SK-N-SH treated with all-trans-retinoic acid at 6 μM for 48 hours (cell line): ENCODE measurements at regions not wholly inside any gene's neighbourhood (a gene's known extent, or its start where the extent isn't known, plus 50 kb on each side); places are given as distances from the start of the nearest gene placed in this dataset.

Experiments used
- ATAC-seq: fragments of 200-7000 bp; cut with Tn5 transposase; 3 replicates; pipeline ENCODE4 v1.9.1; 2020; ENCODE audit warnings: mild to moderate bottlenecking, moderate library complexity
- ARNTL ChIP-seq: fragments of 450-650 bp; formaldehyde crosslinking; IDR thresholded peaks from 2 replicates; pipeline ENCODE4 v1.5.0; 2020; ENCODE audit warnings: low read depth, mild to moderate bottlenecking, moderate library complexity, borderline replicate concordance
- CREB5 ChIP-seq: fragments of 250-450 bp; sonication (Bioruptor Pico); IDR thresholded peaks from 2 replicates; pipeline ENCODE4 v1.5.1; 2020; ENCODE audit warnings: low read depth, mild to moderate bottlenecking, moderate library complexity
- CSDC2 ChIP-seq: fragments of 250-450 bp; sonication (Bioruptor Pico); IDR thresholded peaks from 2 replicates; pipeline ENCODE4 v1.5.0; 2020; ENCODE audit warnings: mild to moderate bottlenecking, moderate library complexity
- GLIS3 ChIP-seq: fragments of 250-450 bp; sonication (Bioruptor Pico); IDR thresholded peaks from 2 replicates; pipeline ENCODE4 v1.5.0; 2020; ENCODE audit warnings: mild to moderate bottlenecking, moderate library complexity
- ISL1 ChIP-seq: fragments of 250-450 bp; sonication (Bioruptor Pico); IDR thresholded peaks from 2 replicates; pipeline ENCODE4 v2.1.2; 2022; ENCODE audit warnings: mild to moderate bottlenecking, moderate library complexity
- OSR1 ChIP-seq: fragments of 250-450 bp; sonication (Bioruptor Pico); IDR thresholded peaks from 2 replicates; pipeline ENCODE4 v1.8.0; 2022; ENCODE audit warnings: moderate library complexity, mild to moderate bottlenecking, inconsistent platforms
- PPARA ChIP-seq: fragments of 250-450 bp; sonication (Bioruptor Pico); IDR thresholded peaks from 2 replicates; pipeline ENCODE4 v1.5.0; 2020; ENCODE audit warnings: mild to moderate bottlenecking, borderline replicate concordance
- RARB ChIP-seq: fragments of 250-450 bp; sonication (Bioruptor Pico); IDR thresholded peaks from 2 replicates; pipeline ENCODE4 v1.8.0; 2021; ENCODE audit warnings: mild to moderate bottlenecking, moderate library complexity
- TCF4 ChIP-seq: fragments of 250-450 bp; sonication (Bioruptor Pico); IDR thresholded peaks from 2 replicates; pipeline ENCODE4 v1.8.0; 2021; ENCODE audit warnings: mild to moderate bottlenecking, moderate library complexity, borderline replicate concordance
- TOX ChIP-seq: fragments of 250-450 bp; sonication (Bioruptor Pico); IDR thresholded peaks from 2 replicates; pipeline ENCODE4 v1.8.0; 2021; ENCODE audit warnings: mild to moderate bottlenecking, moderate library complexity, borderline replicate concordance
- ZFP3 ChIP-seq: fragments of 250-450 bp; sonication (Bioruptor Pico); IDR thresholded peaks from 2 replicates; pipeline ENCODE4 v1.5.0; 2020; ENCODE audit warnings: mild to moderate bottlenecking, moderate library complexity
- ZFP30 ChIP-seq: fragments of 450-650 bp; formaldehyde crosslinking; IDR thresholded peaks from 2 replicates; pipeline ENCODE4 v1.5.0; 2022; ENCODE audit warnings: mild to moderate bottlenecking, moderate library complexity
- ZNF565 ChIP-seq: fragments of 450-650 bp; formaldehyde crosslinking; conservative IDR thresholded peaks from 2 replicates; pipeline ENCODE4 v1.5.0; 2020; ENCODE audit warnings: low read depth, mild to moderate bottlenecking, moderate library complexity
- ZNF70 ChIP-seq: fragments of 450-650 bp; formaldehyde crosslinking; IDR thresholded peaks from 2 replicates; pipeline ENCODE4 v1.5.0; 2020; ENCODE audit warnings: mild to moderate bottlenecking, moderate library complexity
- ZNF8 ChIP-seq: fragments of 450-650 bp; formaldehyde crosslinking; IDR thresholded peaks from 2 replicates; pipeline ENCODE4 v1.5.0; 2020; ENCODE audit warnings: mild to moderate bottlenecking, moderate library complexity
- TF ChIP-seq, protein P1 (sequence below): fragments of 250-450 bp; sonication (Bioruptor Pico); IDR thresholded peaks from 2 replicates; pipeline ENCODE4 v1.8.0; 2020; ENCODE audit warnings: mild to moderate bottlenecking, moderate library complexity, borderline replicate concordance
- TF ChIP-seq, protein P2 (sequence below): fragments of 250-450 bp; sonication (Bioruptor Pico); IDR thresholded peaks from 2 replicates; pipeline ENCODE4 v1.8.0; 2021; ENCODE audit warnings: low read depth, mild to moderate bottlenecking, moderate library complexity, borderline replicate concordance
- TF ChIP-seq, protein P3 (sequence below): fragments of 250-450 bp; sonication (Bioruptor Pico); IDR thresholded peaks from 2 replicates; pipeline ENCODE4 v1.5.0; 2020; ENCODE audit warnings: mild to moderate bottlenecking, moderate library complexity
- TF ChIP-seq, protein P4 (sequence below): fragments of 250-450 bp; sonication (Bioruptor Pico); IDR thresholded peaks from 2 replicates; pipeline ENCODE4 v1.5.1; 2021; ENCODE audit warnings: mild to moderate bottlenecking, moderate library complexity

DNA sequence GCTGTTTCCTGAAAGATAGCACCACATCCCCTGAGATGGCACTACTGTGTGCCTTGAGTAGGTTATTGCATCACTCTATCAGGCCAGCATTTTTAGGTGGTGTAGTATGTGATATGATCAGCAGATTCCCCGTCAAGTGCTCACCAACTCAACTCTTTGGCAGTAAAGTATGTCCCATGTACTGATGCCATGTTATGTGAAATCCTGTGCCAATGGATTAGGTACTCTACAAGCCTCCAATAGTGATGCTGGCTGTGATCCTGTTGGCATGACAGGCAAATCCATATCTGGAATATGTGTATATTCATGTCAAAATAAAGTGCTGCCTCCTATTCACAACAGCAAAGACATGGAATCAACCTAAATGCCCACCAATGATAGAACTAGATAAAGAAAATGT lies 137.2 kb upstream of the CAMK1G start:
- TF ChIP-seq ZNF565 (no peak), ZFP30 (CRISPR knock-in tag) (no peak), PPARA (no peak)
- ATAC-seq = no peak

DNA sequence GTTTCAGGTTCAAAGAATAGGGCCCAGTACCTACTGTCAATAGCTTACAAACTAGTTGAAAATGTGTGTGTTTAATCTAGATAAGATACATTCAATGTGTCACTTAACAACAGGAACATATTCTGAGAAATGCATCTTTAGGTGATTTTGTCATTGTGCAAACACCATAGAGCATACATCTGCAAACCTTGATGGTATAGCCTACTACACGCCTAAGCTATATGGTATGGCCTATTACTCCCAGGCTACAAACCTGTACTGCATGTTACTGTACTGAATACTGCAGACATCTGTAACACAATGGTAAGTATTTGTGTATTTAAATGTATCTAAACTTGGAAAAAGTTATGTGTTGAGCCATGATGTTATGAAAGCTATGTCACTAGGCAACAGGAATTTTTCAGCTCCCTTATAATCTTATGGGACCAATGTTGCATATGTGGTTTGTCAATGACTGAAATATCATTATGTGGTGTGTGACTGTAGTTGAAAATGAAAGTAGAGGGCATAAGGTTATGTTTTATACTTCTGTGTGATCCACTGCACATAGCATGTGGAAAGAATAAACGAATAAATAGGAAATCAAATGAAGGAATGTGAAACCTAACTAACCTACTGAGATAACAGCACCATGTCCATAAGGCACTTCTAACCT lies 129.0 kb upstream of the CAMK1G start:
- TF ChIP-seq ISL1 = no peak
- TF ChIP-seq ZFP30 (CRISPR knock-in tag) = no peak
- no peak for TF ChIP-seq PPARA
- no peak for TF ChIP-seq TCF4 (CRISPR knock-in tag)
- TF ChIP-seq ZNF8 (CRISPR knock-in tag) = no peak
- no peak for TF ChIP-seq OSR1
- no peak for TF ChIP-seq ARNTL
- no peak for TF ChIP-seq CREB5 (CRISPR knock-in tag)
- no peak; the same call in 2 of the 3 replicates for ATAC-seq

- peak; percentile 79 for ATAC-seq
Observed at GRCh38 chr1:209455145-209455544, 128.4 kb upstream of the CAMK1G start.

GRCh38 chr1:209455661-209456358 lies 127.7 kb upstream of the CAMK1G start:
- TF ChIP-seq, protein P1, sequence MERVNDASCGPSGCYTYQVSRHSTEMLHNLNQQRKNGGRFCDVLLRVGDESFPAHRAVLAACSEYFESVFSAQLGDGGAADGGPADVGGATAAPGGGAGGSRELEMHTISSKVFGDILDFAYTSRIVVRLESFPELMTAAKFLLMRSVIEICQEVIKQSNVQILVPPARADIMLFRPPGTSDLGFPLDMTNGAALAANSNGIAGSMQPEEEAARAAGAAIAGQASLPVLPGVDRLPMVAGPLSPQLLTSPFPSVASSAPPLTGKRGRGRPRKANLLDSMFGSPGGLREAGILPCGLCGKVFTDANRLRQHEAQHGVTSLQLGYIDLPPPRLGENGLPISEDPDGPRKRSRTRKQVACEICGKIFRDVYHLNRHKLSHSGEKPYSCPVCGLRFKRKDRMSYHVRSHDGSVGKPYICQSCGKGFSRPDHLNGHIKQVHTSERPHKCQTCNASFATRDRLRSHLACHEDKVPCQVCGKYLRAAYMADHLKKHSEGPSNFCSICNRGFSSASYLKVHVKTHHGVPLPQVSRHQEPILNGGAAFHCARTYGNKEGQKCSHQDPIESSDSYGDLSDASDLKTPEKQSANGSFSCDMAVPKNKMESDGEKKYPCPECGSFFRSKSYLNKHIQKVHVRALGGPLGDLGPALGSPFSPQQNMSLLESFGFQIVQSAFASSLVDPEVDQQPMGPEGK (CRISPR knock-in tag) = no peak
- no peak for TF ChIP-seq RARB (CRISPR knock-in tag)
- peak; percentile 20; the same call in 2 of the 3 replicates for ATAC-seq

More at GRCh38 chr1:209455145-209455544, 128.4 kb upstream of the CAMK1G start:
- no peak for TF ChIP-seq ZFP30 (CRISPR knock-in tag)
- TF ChIP-seq RARB (CRISPR knock-in tag) = no peak
- no peak for TF ChIP-seq ZNF70
- TF ChIP-seq TCF4 (CRISPR knock-in tag) = no peak
- TF ChIP-seq OSR1 = no peak
- TF ChIP-seq ZFP3 (CRISPR knock-in tag) = no peak
- no peak for TF ChIP-seq GLIS3
- no peak for TF ChIP-seq PPARA
- TF ChIP-seq, protein P2, sequence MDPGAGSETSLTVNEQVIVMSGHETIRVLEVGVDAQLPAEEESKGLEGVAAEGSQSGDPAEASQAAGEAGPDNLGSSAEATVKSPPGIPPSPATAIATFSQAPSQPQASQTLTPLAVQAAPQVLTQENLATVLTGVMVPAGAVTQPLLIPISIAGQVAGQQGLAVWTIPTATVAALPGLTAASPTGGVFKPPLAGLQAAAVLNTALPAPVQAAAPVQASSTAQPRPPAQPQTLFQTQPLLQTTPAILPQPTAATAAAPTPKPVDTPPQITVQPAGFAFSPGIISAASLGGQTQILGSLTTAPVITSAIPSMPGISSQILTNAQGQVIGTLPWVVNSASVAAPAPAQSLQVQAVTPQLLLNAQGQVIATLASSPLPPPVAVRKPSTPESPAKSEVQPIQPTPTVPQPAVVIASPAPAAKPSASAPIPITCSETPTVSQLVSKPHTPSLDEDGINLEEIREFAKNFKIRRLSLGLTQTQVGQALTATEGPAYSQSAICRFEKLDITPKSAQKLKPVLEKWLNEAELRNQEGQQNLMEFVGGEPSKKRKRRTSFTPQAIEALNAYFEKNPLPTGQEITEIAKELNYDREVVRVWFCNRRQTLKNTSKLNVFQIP = no peak
- TF ChIP-seq TOX (CRISPR knock-in tag) = no peak
- no peak for TF ChIP-seq CSDC2 (CRISPR knock-in tag)
- TF ChIP-seq, protein P3, sequence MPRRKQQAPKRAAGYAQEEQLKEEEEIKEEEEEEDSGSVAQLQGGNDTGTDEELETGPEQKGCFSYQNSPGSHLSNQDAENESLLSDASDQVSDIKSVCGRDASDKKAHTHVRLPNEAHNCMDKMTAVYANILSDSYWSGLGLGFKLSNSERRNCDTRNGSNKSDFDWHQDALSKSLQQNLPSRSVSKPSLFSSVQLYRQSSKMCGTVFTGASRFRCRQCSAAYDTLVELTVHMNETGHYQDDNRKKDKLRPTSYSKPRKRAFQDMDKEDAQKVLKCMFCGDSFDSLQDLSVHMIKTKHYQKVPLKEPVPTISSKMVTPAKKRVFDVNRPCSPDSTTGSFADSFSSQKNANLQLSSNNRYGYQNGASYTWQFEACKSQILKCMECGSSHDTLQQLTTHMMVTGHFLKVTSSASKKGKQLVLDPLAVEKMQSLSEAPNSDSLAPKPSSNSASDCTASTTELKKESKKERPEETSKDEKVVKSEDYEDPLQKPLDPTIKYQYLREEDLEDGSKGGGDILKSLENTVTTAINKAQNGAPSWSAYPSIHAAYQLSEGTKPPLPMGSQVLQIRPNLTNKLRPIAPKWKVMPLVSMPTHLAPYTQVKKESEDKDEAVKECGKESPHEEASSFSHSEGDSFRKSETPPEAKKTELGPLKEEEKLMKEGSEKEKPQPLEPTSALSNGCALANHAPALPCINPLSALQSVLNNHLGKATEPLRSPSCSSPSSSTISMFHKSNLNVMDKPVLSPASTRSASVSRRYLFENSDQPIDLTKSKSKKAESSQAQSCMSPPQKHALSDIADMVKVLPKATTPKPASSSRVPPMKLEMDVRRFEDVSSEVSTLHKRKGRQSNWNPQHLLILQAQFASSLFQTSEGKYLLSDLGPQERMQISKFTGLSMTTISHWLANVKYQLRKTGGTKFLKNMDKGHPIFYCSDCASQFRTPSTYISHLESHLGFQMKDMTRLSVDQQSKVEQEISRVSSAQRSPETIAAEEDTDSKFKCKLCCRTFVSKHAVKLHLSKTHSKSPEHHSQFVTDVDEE (CRISPR knock-in tag) = no peak

DNA sequence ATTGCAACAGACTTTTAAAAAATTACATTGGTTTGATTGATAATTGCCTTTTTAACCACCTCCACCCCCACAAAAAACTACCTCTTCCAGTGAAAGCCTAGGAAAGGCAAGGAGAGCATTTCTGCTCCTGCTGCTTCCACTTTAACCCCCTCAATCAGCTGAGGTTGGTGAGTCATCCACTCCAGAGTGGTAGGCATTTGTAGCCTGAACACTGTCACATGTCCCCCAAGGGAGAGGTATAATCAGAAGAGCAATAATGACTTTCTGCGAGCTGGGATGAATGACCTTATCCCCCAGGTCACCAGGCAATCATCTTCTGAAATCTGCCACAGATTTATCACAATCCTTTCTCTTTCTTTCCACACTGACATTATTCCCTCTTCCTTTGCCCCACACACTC lies 126.6 kb upstream of the CAMK1G start:
- ATAC-seq = peak; percentile 86
- TF ChIP-seq OSR1 = no peak
- TF ChIP-seq, protein P4, sequence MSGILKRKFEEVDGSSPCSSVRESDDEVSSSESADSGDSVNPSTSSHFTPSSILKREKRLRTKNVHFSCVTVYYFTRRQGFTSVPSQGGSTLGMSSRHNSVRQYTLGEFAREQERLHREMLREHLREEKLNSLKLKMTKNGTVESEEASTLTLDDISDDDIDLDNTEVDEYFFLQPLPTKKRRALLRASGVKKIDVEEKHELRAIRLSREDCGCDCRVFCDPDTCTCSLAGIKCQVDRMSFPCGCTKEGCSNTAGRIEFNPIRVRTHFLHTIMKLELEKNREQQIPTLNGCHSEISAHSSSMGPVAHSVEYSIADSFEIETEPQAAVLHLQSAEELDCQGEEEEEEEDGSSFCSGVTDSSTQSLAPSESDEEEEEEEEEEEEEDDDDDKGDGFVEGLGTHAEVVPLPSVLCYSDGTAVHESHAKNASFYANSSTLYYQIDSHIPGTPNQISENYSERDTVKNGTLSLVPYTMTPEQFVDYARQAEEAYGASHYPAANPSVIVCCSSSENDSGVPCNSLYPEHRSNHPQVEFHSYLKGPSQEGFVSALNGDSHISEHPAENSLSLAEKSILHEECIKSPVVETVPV = no peak
- no peak for TF ChIP-seq ZNF70
- TF ChIP-seq CSDC2 (CRISPR knock-in tag) = no peak
- no peak for TF ChIP-seq ZFP3 (CRISPR knock-in tag)
- TF ChIP-seq, all 23 proteins: peak for 0
